Cardiac fibroblast (primary cell): ENCODE measurements at regions not wholly inside any gene's neighbourhood (a gene's known extent, or its start where the extent isn't known, plus 50 kb on each side); places are given as distances from the start of the nearest gene placed in this dataset.

Source experiments
- DNase-seq, 2 donors: peaks; one replicate each; pipeline versions ENCODE4 v3.0.0 to v3.0.0-alpha.2; 2010; ENCODE audit warnings: low read depth in 2 of 2
- H3K4me3 ChIP-seq, 2 donors: replicated peaks in 1 of 2; 1 replicate in 1 of 2; 2 replicates in 1 of 2; pipeline ENCODE4 v1.5.1; 2011; ENCODE audit warnings: low read depth in 2 of 2, low read length in 2 of 2, mild to moderate bottlenecking in 2 of 2, moderate library complexity in 1 of 2
- TF ChIP-seq, protein P1 (sequence below): IDR thresholded peaks from one replicate; pipeline ENCODE4 v1.5.1; 2011; ENCODE audit warnings: low read depth, mild to moderate bottlenecking, low read length, inconsistent platforms

DNA sequence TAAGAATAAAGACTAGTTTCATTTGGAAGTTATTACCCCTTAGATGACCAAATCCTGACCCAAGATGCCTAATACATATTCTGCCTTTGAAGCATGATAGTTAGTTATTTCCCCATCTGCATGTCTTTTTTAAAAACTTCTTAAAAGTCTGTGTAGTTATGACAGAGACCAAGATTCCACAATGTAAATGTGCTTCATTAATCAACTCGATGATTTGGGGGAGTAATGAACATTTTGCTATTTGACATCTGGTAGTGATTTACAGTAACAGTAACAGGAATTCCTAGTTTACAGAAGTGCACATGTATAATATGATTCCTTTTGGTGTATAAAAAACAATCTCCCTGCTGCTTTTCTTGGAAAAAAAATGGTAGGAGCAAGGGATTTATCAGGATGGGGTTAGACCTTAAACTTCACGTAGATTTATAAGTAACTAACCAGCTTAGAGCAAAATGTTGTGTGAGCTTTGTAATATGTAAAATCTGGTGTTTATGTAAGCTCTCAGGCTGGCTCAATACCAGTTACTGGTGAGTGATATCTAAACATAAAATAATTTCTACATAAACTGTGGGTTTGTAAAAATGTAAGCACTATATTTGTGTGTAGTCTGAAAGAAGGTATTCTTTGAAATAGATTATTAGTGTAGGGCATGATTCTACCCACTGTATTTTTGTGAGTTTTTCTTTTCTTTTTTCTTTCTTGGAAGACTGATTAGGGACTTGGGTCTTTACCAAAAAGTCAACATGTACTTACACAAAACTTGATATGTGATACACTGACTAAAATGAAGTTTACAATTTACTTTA lies 641.6 kb downstream of the EPHA4 start:
- no peak for DNase-seq
- TF ChIP-seq, protein P1, sequence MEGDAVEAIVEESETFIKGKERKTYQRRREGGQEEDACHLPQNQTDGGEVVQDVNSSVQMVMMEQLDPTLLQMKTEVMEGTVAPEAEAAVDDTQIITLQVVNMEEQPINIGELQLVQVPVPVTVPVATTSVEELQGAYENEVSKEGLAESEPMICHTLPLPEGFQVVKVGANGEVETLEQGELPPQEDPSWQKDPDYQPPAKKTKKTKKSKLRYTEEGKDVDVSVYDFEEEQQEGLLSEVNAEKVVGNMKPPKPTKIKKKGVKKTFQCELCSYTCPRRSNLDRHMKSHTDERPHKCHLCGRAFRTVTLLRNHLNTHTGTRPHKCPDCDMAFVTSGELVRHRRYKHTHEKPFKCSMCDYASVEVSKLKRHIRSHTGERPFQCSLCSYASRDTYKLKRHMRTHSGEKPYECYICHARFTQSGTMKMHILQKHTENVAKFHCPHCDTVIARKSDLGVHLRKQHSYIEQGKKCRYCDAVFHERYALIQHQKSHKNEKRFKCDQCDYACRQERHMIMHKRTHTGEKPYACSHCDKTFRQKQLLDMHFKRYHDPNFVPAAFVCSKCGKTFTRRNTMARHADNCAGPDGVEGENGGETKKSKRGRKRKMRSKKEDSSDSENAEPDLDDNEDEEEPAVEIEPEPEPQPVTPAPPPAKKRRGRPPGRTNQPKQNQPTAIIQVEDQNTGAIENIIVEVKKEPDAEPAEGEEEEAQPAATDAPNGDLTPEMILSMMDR, result no peak
- H3K4me3 ChIP-seq, result no peak overlapping the region

DNA sequence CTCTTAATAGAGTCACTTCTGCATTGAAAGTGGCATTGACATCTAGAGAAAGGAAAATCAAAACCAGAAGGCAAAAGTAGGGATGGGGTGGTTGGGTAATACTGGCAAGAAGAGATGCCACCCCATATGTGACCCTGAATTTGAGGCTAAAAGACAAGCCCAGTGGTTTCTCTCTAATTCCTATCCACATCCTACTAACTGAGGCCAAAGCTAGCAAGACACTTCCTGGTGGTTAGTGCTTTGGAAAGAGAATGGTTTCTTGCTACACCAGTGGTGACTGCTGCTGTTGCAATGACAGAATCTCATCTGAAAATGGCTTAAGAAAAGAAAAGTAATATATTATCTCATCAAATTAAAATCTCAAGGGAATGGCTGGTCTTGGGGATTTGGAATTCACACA lies 640.6 kb downstream of the EPHA4 start:
- DNase-seq, result no peak
- TF ChIP-seq, protein P1, result no peak
- H3K4me3 ChIP-seq, result no peak overlapping the region

DNA sequence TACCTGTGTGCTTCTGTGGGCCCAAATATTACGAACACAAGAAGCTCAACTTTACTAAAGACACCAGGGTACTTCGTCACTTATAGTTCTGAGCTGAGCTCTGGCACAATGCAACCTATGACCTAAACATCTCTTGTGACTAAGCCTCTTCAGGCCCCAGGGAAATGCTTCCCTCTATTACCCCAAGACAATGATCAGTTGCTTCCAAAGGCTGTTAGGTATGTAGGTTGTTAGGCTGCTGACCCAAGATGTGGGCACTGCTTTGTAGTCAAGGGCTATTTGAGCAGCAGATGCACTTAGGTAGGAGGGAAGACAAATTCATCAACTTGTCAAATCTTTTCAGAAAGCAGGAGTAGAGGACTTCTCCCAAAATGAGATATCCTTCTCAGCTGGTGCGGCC lies 640.1 kb downstream of the EPHA4 start:
- DNase-seq, result no peak
- no peak overlapping the region for H3K4me3 ChIP-seq
- TF ChIP-seq, protein P1, result no peak

DNA sequence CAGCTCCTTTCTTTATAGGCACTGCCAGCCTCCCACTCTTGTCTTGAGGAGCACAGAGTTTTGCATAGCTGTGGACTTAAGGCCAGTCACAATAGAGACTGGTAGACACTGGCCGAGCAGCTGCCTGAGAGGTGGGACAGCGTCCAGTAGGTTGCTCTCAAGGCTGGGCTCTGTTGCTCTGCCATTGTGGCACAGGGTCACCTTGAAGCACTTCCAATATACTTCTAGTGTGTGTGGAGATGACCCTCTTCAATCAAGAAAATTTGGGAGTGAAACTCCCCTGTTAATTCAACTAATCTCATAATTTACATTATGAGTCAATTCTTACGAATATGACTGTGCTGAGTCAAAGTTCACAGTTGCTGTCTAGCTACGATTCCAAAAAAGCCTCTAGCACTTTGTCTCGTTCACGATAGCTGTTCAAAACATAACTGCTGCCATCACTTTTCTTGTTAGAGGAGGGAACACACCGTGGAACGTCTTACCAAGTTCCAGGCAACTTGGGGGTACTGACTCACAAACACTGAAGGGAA lies 636.2 kb downstream of the EPHA4 start:
- TF ChIP-seq, protein P1, result no peak
- DNase-seq, result no peak

DNA sequence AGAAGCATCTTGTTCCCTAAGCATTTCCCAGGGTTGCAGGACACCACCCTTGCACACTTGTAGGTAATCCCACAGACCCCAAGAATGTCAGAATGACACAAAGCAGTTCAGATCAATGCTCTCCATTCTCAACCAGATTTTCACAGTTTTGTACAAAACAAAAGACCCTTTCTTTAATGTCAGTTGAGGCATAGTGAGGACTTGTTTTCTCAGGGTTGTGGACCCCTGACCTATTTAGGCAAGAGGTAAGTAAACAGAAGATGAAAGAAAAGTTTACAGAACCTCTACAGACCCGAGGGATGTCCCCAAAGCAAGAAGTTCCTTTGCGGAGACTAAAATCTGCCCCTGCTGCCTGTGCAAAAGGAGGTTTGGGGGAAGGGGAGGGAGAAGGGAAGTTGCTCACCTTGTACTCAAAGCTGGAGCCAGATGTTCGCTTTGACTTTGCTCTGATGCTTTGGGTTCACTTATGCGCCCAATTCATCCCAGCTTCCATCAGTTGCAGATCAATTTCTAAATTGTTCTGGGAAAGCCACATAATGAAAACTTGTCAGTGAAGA lies 635.4 kb downstream of the EPHA4 start:
- no peak overlapping the region for H3K4me3 ChIP-seq
- TF ChIP-seq, protein P1, result no peak
- no peak for DNase-seq

More for the DNA sequence above, 636.2 kb downstream of the EPHA4 start:
- H3K4me3 ChIP-seq, result no peak overlapping the region

DNA sequence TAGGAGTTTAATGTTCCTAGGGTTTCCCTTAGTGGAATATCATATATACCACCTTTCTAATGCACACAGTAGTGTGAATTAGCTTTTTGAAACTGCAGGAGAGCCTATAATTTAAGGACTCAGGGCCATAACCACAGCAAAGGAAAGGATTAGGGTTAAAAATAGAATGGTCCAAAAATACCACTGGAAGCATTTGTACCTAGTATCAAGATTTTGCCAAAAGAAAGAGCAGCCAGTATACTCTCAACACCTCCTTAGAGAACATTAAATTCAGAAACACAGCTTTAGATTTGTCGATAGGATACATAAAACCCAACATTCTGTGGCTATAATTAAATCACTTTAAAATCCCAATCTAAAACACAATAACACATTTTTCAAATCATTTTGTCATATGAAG lies 634.9 kb downstream of the EPHA4 start:
- no peak overlapping the region for H3K4me3 ChIP-seq
- TF ChIP-seq, protein P1, result no peak
- DNase-seq, result no peak
